ENCODE measurements at regions not wholly inside any gene's neighbourhood (a gene's known extent, or its start where the extent isn't known, plus 50 kb on each side); places are given as distances from the start of the nearest gene placed in this dataset.

GRCh38 chr6:4394786-4395185 lies 259.4 kb upstream of the ECI2 start:
- Mint-ChIP-seq H3K27me3 (peaks cover 7% of the 10 kb centered on the region), H3K36me3 (no peaks in the 10 kb centered on the region), H3K4me3 (no peak overlapping the region), H3K27ac (no peak overlapping the region), H3K9me3 (no peaks in the 10 kb centered on the region), H3K4me1 (no peaks in the 10 kb centered on the region)

GRCh38 chr6:4388675-4389074 lies 253.3 kb upstream of the ECI2 start:
- peaks cover 3% of the 10 kb centered on the region for H3K36me3 Mint-ChIP-seq
- H3K27me3 Mint-ChIP-seq, result peaks cover 2% of the 10 kb centered on the region
- no peak overlapping the region for H3K27ac Mint-ChIP-seq
- no peaks in the 10 kb centered on the region for H3K4me1 Mint-ChIP-seq
- no peaks in the 10 kb centered on the region for H3K9me3 Mint-ChIP-seq
- H3K4me3 Mint-ChIP-seq, result no peak overlapping the region

- no peak overlapping the region for H3K27ac Mint-ChIP-seq
- H3K4me3 Mint-ChIP-seq, result no peak overlapping the region
- peaks cover 7% of the 10 kb centered on the region for H3K36me3 Mint-ChIP-seq
- peaks cover 9% of the 10 kb centered on the region for H3K27me3 Mint-ChIP-seq
- H3K9me3 Mint-ChIP-seq, result peaks cover 13% of the 10 kb centered on the region
- no peaks in the 10 kb centered on the region for H3K4me1 Mint-ChIP-seq
Measured at GRCh38 chr6:4384656-4385055, 249.3 kb upstream of the ECI2 start.

GRCh38 chr6:4383910-4384638 lies 248.7 kb upstream of the ECI2 start:
- no peak overlapping the region for H3K27ac Mint-ChIP-seq
- H3K4me3 Mint-ChIP-seq, result no peak overlapping the region
- H3K4me1 Mint-ChIP-seq, result no peaks in the 10 kb centered on the region
- H3K9me3 Mint-ChIP-seq, result peaks cover 13% of the 10 kb centered on the region
- H3K27me3 Mint-ChIP-seq, result peaks cover 9% of the 10 kb centered on the region
- peaks cover 7% of the 10 kb centered on the region for H3K36me3 Mint-ChIP-seq

GRCh38 chr6:4382362-4382853 lies 247.0 kb upstream of the ECI2 start:
- peaks cover 7% of the 10 kb centered on the region for H3K36me3 Mint-ChIP-seq
- no peak overlapping the region for H3K27ac Mint-ChIP-seq
- H3K9me3 Mint-ChIP-seq, result peaks cover 13% of the 10 kb centered on the region
- no peaks in the 10 kb centered on the region for H3K4me1 Mint-ChIP-seq
- no peak overlapping the region for H3K4me3 Mint-ChIP-seq
- peaks cover 9% of the 10 kb centered on the region for H3K27me3 Mint-ChIP-seq

GRCh38 chr6:4381381-4381780 lies 246.0 kb upstream of the ECI2 start:
- no peaks in the 10 kb centered on the region for H3K4me1 Mint-ChIP-seq
- H3K4me3 Mint-ChIP-seq, result no peak overlapping the region
- peaks cover 7% of the 10 kb centered on the region for H3K36me3 Mint-ChIP-seq
- peaks cover 13% of the 10 kb centered on the region for H3K9me3 Mint-ChIP-seq
- H3K27me3 Mint-ChIP-seq, result peaks cover 9% of the 10 kb centered on the region
- no peak overlapping the region for H3K27ac Mint-ChIP-seq

- peaks cover 9% of the 10 kb centered on the region for H3K27me3 Mint-ChIP-seq
- H3K4me1 Mint-ChIP-seq, result no peaks in the 10 kb centered on the region
- H3K27ac Mint-ChIP-seq, result no peak overlapping the region
- H3K4me3 Mint-ChIP-seq, result no peak overlapping the region
- peaks cover 13% of the 10 kb centered on the region for H3K9me3 Mint-ChIP-seq
- peaks cover 7% of the 10 kb centered on the region for H3K36me3 Mint-ChIP-seq
Measured at GRCh38 chr6:4380881-4381281, 245.5 kb upstream of the ECI2 start.

GRCh38 chr6:4379958-4380357 lies 244.6 kb upstream of the ECI2 start:
- Mint-ChIP-seq H3K27me3 (peaks cover 7% of the 10 kb centered on the region), H3K4me3 (no peak overlapping the region), H3K4me1 (no peaks in the 10 kb centered on the region), H3K36me3 (peaks cover 7% of the 10 kb centered on the region), H3K9me3 (peaks cover 13% of the 10 kb centered on the region), H3K27ac (no peak overlapping the region)

GRCh38 chr6:4378319-4378996 lies 243.1 kb upstream of the ECI2 start:
- Mint-ChIP-seq H3K36me3 (peaks cover 4% of the 10 kb centered on the region), H3K27ac (no peak overlapping the region), H3K4me1 (no peaks in the 10 kb centered on the region), H3K9me3 (peaks cover 13% of the 10 kb centered on the region), H3K4me3 (no peak overlapping the region), H3K27me3 (peaks cover 7% of the 10 kb centered on the region)

GRCh38 chr6:4377603-4378002 lies 242.2 kb upstream of the ECI2 start:
- Mint-ChIP-seq H3K36me3 (no peaks in the 10 kb centered on the region), H3K4me3 (no peak overlapping the region), H3K27me3 (peaks cover 7% of the 10 kb centered on the region), H3K9me3 (peaks cover 13% of the 10 kb centered on the region), H3K4me1 (no peaks in the 10 kb centered on the region), H3K27ac (no peak overlapping the region)

GRCh38 chr6:4374216-4374615 lies 238.8 kb upstream of the ECI2 start:
- Mint-ChIP-seq H3K36me3 (no peaks in the 10 kb centered on the region), H3K9me3 (no peaks in the 10 kb centered on the region), H3K4me3 (no peak overlapping the region), H3K27me3 (no peaks in the 10 kb centered on the region), H3K4me1 (no peaks in the 10 kb centered on the region), H3K27ac (no peak overlapping the region)

- no peaks in the 10 kb centered on the region for H3K4me1 Mint-ChIP-seq
- H3K4me3 Mint-ChIP-seq, result no peak overlapping the region
- H3K9me3 Mint-ChIP-seq, result no peaks in the 10 kb centered on the region
- no peaks in the 10 kb centered on the region for H3K27me3 Mint-ChIP-seq
- H3K36me3 Mint-ChIP-seq, result no peaks in the 10 kb centered on the region
- no peak overlapping the region for H3K27ac Mint-ChIP-seq
Measured at GRCh38 chr6:4372866-4373265, 237.5 kb upstream of the ECI2 start.

- H3K4me3 Mint-ChIP-seq, result no peak overlapping the region
- H3K4me1 Mint-ChIP-seq, result no peaks in the 10 kb centered on the region
- H3K9me3 Mint-ChIP-seq, result no peaks in the 10 kb centered on the region
- no peaks in the 10 kb centered on the region for H3K36me3 Mint-ChIP-seq
- H3K27me3 Mint-ChIP-seq, result peaks cover 2% of the 10 kb centered on the region
- H3K27ac Mint-ChIP-seq, result no peak overlapping the region
Measured at GRCh38 chr6:4371207-4371921, 236.0 kb upstream of the ECI2 start.

- H3K4me3 Mint-ChIP-seq, result no peak overlapping the region
- no peaks in the 10 kb centered on the region for H3K36me3 Mint-ChIP-seq
- peaks cover 2% of the 10 kb centered on the region for H3K27me3 Mint-ChIP-seq
- H3K4me1 Mint-ChIP-seq, result no peaks in the 10 kb centered on the region
- no peaks in the 10 kb centered on the region for H3K9me3 Mint-ChIP-seq
- no peak overlapping the region for H3K27ac Mint-ChIP-seq
Measured at GRCh38 chr6:4370066-4370465, 234.7 kb upstream of the ECI2 start.

- no peak overlapping the region for H3K4me3 Mint-ChIP-seq
- no peaks in the 10 kb centered on the region for H3K36me3 Mint-ChIP-seq
- no peak overlapping the region for H3K27ac Mint-ChIP-seq
- no peaks in the 10 kb centered on the region for H3K4me1 Mint-ChIP-seq
- no peaks in the 10 kb centered on the region for H3K9me3 Mint-ChIP-seq
- peaks cover 2% of the 10 kb centered on the region for H3K27me3 Mint-ChIP-seq
Measured at GRCh38 chr6:4369616-4370015, 234.2 kb upstream of the ECI2 start.

GRCh38 chr6:4368649-4369048 lies 233.3 kb upstream of the ECI2 start:
- H3K4me1 Mint-ChIP-seq, result no peaks in the 10 kb centered on the region
- H3K36me3 Mint-ChIP-seq, result no peaks in the 10 kb centered on the region
- H3K27ac Mint-ChIP-seq, result no peak overlapping the region
- H3K27me3 Mint-ChIP-seq, result peaks cover 2% of the 10 kb centered on the region
- no peaks in the 10 kb centered on the region for H3K9me3 Mint-ChIP-seq
- no peak overlapping the region for H3K4me3 Mint-ChIP-seq
